Fibroblast of skin of left biceps (primary cell): ENCODE measurements at regions not wholly inside any gene's neighbourhood (a gene's known extent, or its start where the extent isn't known, plus 50 kb on each side); places are given as distances from the start of the nearest gene placed in this dataset.

ENCODE experiments used
- DNase-seq, 2 experiments: peaks; one replicate each; pipeline ENCODE4 v3.0.0-alpha.2; 2013; ENCODE audit warnings: low read depth in 2 of 2

DNA sequence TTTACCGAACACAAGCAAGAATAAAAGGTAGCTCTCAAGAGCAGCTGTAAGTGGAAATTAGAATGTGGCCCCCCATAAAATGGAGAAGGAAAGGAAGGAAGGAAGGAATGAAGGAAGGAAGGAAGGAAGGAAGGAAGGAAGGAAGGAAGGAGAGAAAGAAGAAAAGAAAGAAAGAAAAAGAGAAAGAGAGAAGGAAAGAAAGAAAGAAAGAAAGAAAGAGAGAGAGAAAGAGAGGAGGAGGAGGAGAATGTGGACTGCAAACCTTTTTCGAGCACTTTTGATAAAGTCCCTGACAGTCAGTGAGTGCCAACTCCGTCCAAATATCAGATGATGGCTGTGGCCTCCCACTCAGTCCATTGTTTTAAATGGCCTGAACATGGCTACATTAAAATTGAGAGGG lies 53.8 kb upstream of the SNX2 start:
- no peak for DNase-seq

DNA sequence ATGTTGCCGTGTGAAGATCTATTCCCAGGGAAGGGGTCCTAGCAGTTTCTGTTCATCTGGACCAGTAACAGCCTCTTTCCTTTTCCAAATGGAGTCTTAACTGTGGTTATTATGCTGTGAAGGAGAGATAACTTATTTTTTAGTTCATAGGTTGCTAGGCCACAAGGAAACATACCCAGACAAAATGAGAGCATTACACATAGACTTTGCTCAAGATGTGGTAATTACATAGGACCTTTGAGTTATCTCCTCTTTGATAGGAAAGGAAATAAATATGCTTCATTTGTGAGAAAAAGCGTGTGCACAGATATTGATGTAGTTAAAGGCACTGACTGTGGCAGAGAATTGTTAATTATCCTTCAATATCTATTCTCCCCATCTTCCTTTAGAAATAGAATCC lies 52.5 kb upstream of the SNX2 start:
- no peak for DNase-seq

GRCh38 chr5:122723606-122724352 lies 51.1 kb upstream of the SNX2 start:
- DNase-seq, result peak; percentile 71 to 73
